Bone marrow (tissue), 2 donors: ENCODE measurements at regions not wholly inside any gene's neighbourhood (a gene's known extent, or its start where the extent isn't known, plus 50 kb on each side); places are given as distances from the start of the nearest gene placed in this dataset.

Experiments
- DNase-seq, 2 donors: peaks; one replicate each; lab custom pipeline; 2025; lab: John Stamatoyannopoulos, UW

DNA sequence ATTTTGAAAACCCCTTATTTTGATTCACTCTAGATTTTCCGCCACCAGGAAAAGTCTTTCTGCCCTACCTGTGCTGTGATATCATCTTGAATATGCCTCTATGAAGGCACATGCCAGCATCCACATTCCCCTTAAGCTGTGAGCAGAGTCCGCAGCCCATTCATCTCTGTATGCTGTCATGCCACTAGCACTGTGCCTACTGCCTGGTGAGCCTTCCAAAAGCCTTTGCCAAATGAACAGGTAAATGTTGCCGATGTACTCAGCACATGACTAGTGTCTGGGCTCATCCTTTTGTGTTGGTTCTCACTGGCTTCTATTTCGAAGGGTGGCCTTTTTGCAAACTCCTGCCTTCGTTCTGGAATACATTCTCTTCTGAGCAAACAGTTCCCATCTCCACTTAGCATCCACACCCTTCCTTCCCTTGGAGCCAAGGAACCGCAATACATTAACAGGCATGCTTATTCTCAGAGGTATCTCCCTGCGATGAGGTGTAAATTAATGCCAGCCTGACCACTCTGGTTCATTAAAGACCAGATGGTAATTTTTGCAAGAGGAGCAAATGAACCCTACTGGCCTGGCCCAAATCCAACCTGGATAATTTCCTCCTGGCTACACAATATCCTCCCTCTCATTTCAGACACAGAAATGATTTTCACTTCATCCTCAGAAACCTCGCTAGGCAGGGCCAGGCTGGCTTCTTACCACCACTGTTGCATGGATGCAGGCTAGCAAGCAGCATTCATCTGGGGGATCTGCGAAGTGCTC is 339.7 kb upstream of the NFE2L3 start:
- no peak for DNase-seq

DNA sequence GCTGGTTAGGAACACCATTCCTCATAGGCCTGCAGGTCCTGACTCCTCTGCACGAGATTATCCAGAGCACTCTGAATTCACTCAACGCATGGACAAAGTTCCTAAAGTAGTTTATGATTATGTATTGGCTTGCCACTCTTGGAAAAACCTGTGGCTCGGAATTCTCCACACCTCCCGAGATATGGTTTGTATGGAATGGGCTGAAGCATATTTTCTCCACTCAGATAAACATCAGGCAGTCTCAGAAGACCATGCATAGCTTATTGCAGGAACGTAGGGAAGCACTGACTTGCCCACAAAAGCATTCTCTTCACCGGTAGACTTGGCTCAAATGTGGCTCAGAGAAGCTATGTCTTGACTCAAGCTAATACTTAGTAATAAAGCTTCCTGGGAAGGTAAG is 338.6 kb upstream of the NFE2L3 start:
- no peak for DNase-seq

GRCh38 chr7:25815711-25816110 is 336.3 kb upstream of the NFE2L3 start:
- no peak for DNase-seq

- no peak for DNase-seq
These were observed 331.5 kb upstream of the NFE2L3 start for GRCh38 chr7:25820432-25821040.

DNA sequence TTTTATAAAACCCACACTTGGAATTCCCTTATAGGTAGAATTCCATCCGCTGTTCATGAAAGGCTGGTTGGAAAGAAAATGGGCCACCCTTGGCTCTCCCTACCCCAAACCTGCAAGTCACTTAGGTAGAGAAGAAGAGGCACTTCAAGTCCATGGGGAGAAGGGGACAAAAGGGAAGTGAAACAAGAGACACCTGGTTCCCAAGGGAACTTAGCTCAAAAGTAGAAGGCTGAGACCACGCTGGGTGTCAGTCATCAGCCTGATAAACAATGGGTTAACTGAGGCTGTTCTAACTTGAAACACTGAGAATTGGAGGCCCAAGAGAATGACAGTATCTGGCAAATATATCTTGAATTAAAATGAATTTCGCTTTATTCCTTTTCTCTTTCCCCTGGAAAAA is 330.8 kb upstream of the NFE2L3 start:
- DNase-seq: no peak

DNA sequence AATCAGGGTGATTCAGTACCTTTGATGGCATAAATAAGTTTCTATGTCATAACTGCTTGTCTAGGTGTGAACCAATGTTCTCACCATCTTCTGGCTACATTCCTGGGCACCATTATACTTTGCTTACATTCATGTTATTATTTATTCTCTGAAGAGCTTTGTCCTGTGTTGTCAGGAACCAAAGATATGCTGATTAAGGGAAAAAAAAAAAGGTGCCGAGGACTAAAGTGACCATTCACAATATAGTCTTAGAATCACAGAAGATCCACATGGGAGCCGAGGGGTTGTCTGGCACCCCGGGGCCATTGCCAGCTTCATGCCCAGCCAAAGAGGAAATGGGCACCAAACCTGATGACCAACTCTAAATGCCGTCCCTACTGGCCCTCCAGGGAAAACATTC is 329.2 kb upstream of the NFE2L3 start:
- no peak for DNase-seq

DNA sequence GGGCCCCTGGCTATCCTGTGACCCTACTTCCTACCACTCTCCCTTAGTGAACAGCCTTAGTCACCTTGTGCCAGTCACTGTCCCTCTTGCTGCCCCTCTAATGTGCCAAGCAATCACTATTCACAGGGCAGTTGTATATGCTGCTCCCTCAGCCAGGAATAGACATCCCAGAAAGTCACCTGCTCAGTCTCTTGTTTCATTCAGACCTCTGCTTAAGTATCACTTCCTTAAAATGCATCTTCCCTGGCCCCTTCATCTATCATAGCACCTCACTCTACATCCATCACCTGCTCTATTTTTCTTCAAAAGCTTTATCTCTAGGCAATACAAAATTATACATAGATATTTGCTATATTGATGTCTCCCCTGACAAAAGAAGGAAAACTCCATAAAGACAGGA is 328.4 kb upstream of the NFE2L3 start:
- DNase-seq: no peak

GRCh38 chr7:25828468-25828867 is 323.5 kb upstream of the NFE2L3 start:
- DNase-seq: no peak

DNA sequence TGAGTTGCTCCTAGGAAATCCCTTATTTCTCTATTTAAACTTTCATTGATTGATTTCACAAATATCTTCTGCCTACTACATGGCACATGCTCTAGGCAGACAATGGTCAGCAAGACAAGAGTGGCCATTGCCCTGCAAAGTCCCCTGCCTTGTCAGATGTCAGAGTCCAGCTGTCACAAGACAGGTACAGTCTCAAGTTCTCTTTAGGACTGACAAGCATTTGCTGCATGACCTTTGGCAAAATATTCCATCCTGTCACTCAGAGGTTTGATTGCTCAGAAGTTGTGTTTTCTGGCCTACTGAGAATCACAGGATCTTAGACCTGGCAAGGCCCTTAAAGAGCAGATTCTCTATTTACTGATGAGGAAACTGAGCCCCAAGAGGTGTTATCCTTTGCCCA is 322.3 kb upstream of the NFE2L3 start:
- no peak for DNase-seq

DNA sequence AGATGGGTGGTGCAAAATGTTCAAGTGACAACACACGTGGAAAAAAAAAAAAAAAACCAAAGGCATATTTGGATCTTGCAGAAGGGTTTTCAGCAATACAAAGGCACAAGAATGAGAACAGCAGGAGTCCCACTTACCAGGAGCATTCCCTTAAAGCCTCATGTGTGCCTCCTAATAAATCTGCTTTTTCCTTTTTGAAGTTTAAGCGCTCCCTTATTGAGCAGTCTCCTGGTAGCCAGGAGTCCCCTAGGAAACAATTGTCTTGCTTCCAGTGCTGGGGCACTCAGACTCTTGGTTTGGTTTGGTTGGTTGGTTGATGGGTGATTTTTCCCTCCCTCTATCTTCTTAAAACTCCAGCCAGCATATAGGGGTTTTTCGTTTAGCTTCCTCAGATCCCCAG is 321.8 kb upstream of the NFE2L3 start:
- no peak for DNase-seq

GRCh38 chr7:25831062-25831691 is 320.8 kb upstream of the NFE2L3 start:
- no peak for DNase-seq

GRCh38 chr7:25831831-25832411 is 320.1 kb upstream of the NFE2L3 start:
- DNase-seq: no peak

DNA sequence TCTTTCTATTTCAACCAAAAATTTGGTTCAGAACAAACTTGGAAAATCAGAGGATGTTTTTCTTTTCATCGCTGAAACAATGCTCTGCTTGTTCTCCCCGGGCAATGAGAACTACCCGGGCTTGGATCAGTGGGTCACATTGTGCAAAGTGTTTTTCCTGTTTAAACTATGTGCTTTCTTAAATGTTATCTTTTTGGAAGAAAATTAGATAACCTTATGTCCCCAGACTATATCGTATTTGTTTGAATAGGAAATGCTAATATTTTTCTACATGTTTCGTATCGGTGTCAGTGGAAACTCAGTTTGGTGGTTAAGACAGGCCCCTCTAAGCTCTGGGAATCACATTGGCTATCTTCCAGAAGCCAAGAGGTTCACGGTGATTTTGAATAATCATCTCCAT is 319.5 kb upstream of the NFE2L3 start:
- no peak for DNase-seq

DNA sequence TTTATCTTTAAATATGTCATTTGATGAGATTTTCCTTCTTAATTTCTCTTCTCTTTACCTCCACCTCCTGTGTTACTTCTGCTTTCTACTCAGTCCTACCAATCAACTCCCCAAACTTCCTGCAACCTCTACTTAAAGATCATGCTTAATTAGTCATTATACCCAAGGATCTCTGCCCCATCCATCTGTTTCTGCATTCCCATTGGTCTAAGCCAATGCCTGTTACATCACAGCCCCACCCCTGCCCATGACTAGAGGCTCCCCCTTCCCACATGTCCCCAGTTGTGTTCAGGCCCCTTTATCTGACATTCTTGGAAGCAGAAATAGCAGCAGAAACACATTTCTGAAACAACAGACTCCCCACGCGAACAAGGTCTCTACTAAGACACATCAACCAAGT is 319.1 kb upstream of the NFE2L3 start:
- no peak for DNase-seq

DNA sequence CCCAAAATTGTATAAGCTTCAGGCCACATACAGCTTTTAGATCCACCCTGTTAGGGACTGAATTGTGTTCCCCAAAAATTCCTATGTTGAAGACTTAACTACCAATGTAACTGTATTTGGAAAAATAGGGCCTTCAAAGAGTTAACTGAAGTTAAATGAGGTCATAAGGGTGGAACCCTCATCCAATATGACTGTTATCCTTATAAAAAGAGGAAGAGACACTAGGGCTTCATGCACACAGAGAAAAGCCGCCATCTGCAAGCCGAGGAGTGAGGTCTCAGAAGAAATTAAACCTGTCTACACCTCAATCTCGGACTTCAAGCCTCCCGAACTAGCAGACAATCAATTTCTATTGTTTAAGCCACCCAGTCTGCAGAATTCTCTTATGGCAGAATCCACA is 317.9 kb upstream of the NFE2L3 start:
- DNase-seq: no peak

GRCh38 chr7:25835197-25835596 is 316.8 kb upstream of the NFE2L3 start:
- no peak for DNase-seq

- DNase-seq: no peak
These were observed 312.8 kb upstream of the NFE2L3 start for GRCh38 chr7:25839084-25839769.

GRCh38 chr7:25840209-25840792 is 311.7 kb upstream of the NFE2L3 start:
- DNase-seq: no peak

DNA sequence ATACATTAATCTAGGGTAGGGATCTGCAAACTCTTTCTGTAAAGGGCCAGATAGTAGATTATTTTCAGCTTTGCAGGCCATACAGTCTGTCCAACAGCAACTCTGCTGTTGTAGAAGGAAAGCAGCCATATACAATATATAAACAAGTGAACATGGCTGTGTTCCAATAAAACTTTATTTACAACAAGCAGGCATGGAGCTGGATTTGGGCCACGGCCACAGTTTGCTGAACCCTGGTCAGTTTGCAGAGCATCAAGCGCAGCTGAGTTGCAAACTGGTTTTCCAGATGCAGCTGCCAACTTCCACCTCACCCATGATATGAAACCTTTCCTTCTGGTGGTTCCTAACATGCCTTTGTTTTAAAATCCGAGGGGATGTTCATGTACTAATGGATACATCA is 310.4 kb upstream of the NFE2L3 start:
- no peak for DNase-seq

GRCh38 chr7:25842201-25842733 is 309.7 kb upstream of the NFE2L3 start:
- no peak for DNase-seq

DNA sequence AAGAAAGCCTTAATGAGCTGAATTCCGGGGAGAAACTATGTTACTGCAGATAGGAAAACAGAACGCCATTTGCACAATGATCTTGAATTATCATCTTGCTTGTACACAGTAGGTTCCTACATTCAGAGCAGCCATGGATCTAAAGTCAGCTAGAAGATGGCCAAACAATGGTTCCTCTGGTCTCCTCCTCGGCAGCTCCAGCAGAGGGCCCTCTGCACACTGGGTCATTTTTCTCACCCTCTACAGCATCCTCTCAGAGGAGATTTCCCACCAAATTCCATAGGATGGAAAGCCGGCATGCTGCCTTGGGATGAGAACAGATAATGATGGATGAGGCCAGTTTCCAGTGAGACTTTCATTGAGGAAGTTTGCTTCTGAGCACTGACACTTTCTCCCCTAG is 308.5 kb upstream of the NFE2L3 start:
- no peak for DNase-seq
